A673 (cell line): ENCODE measurements at regions not wholly inside any gene's neighbourhood (a gene's known extent, or its start where the extent isn't known, plus 50 kb on each side); places are given as distances from the start of the nearest gene placed in this dataset.

Experiments
- CTCF ChIP-seq: fragments of 300-800, 200-600 bp; sonication (generic); conservative IDR thresholded peaks from 2 replicates; pipeline ENCODE4 v1.5.1; 2017; ENCODE audit warnings: low read depth, mild to moderate bottlenecking, antibody characterized with exemption, low read length, moderate library complexity, mixed read lengths
- EZH2 ChIP-seq: fragments of 200-600 bp; sonication (generic); IDR thresholded peaks from 2 replicates; pipeline ENCODE4 v1.6.1; 2017; ENCODE audit warnings: borderline replicate concordance, low read depth, mild to moderate bottlenecking, mixed read lengths, antibody characterized with exemption, low read length; ENCODE audit not compliant: poor library complexity, severe bottlenecking

DNA sequence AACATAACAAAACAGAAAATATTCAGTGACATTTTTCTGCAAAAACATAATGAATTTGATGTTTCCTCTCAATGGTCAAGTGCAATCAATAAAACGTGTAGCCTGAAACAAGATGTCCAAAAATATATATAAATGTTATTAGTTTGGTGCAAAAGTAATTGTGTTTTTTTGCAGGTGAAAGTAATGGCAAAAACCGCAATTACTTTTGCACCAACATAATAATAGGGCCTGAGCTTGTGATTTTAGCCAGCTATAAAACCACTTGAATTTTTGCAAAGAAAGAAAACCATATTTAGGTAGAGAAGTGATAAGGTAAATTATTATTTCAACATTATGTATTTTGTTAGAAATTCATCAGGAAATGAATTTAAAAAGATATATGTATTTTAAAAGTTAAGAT is 475.3 kb upstream of the AMOT start:
- TF ChIP-seq CTCF (no peak), EZH2 (no peak)
